Adrenal gland (tissue), 5 donors: ENCODE measurements at regions not wholly inside any gene's neighbourhood (a gene's known extent, or its start where the extent isn't known, plus 50 kb on each side); places are given as distances from the start of the nearest gene placed in this dataset.

Source experiments
- POLR2A ChIP-seq, 2 donors: fragments of 450-650 bp; IDR thresholded peaks; one replicate each; pipeline ENCODE4 v1.6.1; 2017; ENCODE audit warnings: antibody characterized with exemption in 2 of 2, mild to moderate bottlenecking in 2 of 2, moderate library complexity in 1 of 2
- TF ChIP-seq, protein P1 (sequence below), 6 experiments: fragments of 450-650 bp in 4 of 6; fragments of 200-600 bp in 2 of 6; sonication (generic) in 1 of 6; IDR thresholded peaks; 1 replicate in 5 of 6; 2 replicates in 1 of 6; pipeline versions ENCODE4 v1.5.1 to v1.8.0; 2016 to 2021; ENCODE audit warnings: antibody characterized with exemption in 6 of 6, mild to moderate bottlenecking in 2 of 6, moderate library complexity in 1 of 6
- donor health status: DM: no; HTN: no; CAD: no.

DNA sequence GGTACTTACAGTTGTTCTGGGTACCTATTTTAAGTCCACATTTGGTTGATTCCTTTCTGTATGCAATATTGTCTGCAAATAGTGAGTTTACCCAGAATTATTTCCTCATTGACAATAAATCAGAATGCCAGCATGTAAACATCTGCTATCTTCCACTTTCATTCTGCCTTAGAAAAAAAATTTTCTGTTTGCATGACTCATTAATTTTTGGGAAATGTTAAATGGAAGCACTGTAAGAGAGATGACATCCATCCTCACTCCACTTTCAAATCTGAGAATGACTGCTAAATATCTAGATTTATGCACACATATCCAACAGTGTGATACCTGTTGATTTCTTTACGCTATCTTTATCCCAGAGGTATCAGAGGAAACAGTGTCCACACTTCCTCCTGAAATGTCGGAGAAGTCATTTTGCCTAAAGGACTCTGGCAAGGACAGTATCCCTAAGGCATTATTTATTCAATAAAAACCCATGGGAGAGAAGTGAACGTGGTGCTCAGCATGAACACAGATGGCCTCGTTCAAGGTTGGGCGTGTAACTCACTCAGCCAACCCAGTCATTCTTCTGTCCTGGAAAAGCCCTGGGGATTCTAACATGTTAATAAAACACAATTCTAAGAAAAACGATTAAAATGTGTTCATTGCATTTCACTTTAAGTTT lies 780.9 kb downstream of the QKI start:
- TF ChIP-seq, protein P1, sequence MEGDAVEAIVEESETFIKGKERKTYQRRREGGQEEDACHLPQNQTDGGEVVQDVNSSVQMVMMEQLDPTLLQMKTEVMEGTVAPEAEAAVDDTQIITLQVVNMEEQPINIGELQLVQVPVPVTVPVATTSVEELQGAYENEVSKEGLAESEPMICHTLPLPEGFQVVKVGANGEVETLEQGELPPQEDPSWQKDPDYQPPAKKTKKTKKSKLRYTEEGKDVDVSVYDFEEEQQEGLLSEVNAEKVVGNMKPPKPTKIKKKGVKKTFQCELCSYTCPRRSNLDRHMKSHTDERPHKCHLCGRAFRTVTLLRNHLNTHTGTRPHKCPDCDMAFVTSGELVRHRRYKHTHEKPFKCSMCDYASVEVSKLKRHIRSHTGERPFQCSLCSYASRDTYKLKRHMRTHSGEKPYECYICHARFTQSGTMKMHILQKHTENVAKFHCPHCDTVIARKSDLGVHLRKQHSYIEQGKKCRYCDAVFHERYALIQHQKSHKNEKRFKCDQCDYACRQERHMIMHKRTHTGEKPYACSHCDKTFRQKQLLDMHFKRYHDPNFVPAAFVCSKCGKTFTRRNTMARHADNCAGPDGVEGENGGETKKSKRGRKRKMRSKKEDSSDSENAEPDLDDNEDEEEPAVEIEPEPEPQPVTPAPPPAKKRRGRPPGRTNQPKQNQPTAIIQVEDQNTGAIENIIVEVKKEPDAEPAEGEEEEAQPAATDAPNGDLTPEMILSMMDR (IDR thresholded peaks at IDR 0.05): no peak
- TF ChIP-seq POLR2A (IDR thresholded peaks at IDR 0.05): no peak
